HTR-8/SVneo (cell line): ENCODE measurements at regions not wholly inside any gene's neighbourhood (a gene's known extent, or its start where the extent isn't known, plus 50 kb on each side); places are given as distances from the start of the nearest gene placed in this dataset.

Experiments
- DNase-seq: peaks from one replicate; pipeline ENCODE4 v3.0.0; 2011; ENCODE audit warnings: low spot score, mixed read lengths; ENCODE audit not compliant: insufficient read length
- FAIRE-seq: peaks from 2 replicates; lab custom pipeline; 2011; peaks lifted over from hg19 to GRCh38; lab: Jason Lieb, UNC

GRCh38 chr10:4549139-4549653 lies 276.8 kb upstream of the AKR1E2 start:
- DNase-seq (no peak), FAIRE-seq (no peak)

GRCh38 chr10:4546931-4547330 lies 279.1 kb upstream of the AKR1E2 start:
- DNase-seq, result no peak
- FAIRE-seq, result no peak

DNA sequence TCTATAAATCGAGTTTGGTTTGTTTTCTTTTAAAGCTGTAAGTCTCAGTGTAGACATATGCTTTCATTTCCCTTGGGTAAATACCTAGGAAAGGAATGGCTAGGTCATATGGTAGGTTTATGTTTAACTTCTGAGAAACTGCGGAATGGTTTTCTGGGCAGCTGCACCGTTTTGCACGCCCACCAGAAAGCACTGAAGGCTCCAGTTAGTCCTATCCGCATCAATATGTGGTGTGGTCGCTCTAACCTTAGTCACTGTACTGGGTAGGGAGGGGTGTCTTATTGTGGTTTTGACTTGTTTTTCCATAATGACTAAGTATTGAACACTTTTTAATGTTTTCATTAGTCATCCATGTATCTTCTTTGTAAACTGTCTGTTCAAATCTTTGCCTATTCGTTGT lies 279.5 kb upstream of the AKR1E2 start:
- FAIRE-seq, result no peak

GRCh38 chr10:4545062-4545461 lies 280.9 kb upstream of the AKR1E2 start:
- DNase-seq, result no peak
- no peak for FAIRE-seq

More for the DNA sequence above, 279.5 kb upstream of the AKR1E2 start:
- no peak for DNase-seq

DNA sequence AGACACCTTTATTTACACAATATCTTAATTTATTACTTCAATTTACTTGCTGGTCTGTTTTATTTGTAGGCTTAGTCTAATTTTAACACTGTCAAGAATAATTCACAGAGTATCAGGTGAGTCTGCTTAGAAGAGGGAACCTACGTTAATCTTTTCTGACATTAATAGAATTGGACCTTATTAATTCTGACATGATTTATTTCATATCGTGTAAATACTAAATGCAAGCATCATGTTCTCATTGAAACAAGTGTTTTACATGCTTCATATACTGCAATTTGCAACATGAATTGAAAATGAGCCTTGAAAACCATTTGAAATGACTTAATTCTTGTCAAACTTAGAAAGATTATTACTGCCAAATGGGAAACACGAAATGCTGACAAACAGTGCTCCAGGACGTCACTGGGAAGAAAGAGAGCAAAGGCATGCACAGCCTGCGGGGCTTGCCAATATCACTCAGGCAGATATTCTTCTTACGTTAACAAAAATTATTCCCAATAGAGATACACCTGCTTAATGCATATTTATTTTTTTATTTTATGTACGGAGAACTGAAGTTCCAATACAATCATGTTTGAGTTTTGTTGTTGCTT lies 282.0 kb upstream of the AKR1E2 start:
- FAIRE-seq (no peak), DNase-seq (no peak)

GRCh38 chr10:4541292-4541691 lies 284.7 kb upstream of the AKR1E2 start:
- DNase-seq, result peak; percentile 31
- peak; percentile 36 for FAIRE-seq

DNA sequence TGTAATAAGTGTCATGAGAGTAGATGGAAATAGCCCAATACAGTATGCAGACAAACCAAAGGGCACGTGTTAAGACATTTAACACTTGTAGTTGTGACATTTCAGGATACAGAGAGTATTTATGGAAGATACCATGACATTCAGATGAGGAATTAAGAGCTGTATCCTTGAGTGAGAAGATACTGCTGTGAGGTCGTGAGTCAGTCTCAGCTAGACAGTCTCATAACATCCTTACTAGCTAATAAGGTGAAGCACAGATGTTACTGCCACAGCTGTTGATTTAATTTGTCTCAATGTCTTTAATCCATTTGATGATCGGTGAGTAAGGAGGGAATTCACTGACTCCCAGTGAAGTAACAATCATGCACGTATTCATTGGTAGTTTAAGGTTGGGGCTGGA lies 288.0 kb upstream of the AKR1E2 start:
- DNase-seq, result no peak
- no peak for FAIRE-seq

DNA sequence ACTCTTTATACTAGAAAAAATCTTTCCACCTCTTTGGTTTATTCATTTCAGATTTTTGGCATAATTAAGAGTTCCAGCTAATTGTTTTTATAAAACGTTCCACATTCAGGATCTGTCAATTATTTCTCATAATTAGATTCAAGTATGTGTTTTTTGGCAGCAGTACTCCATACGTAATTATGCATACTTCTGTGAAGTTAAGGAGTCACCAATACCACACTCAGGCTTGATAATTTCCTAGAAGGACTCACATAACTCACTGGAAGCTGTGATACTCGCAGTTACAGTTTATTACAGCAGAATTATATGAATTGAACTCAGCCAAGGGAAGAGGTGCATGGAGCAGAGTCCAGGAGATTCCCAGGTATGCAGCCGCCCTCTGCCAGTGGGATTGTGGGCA lies 290.5 kb upstream of the AKR1E2 start:
- no peak for FAIRE-seq

GRCh38 chr10:4533621-4534020 lies 292.4 kb upstream of the AKR1E2 start:
- no peak for FAIRE-seq
- no peak for DNase-seq

More for the DNA sequence above, 290.5 kb upstream of the AKR1E2 start:
- no peak for DNase-seq

DNA sequence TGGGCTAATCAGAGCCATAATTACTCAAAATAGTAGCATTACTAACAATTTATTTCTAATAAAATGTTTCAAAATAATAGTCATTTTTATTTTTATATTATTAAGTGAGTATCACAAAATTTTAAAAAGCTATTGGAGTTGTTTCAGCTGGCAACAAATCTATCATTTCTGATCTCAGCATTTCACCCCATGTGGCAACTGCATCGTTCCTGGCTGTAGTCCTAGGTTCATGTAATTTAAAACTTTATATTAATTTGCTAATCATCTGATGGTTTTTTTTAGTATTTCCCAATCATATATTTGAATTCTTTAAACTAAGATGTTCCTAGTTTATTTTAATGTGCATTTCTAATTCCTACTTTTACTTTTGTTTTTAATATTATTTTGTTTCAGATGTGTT lies 293.0 kb upstream of the AKR1E2 start:
- DNase-seq (no peak), FAIRE-seq (no peak)

DNA sequence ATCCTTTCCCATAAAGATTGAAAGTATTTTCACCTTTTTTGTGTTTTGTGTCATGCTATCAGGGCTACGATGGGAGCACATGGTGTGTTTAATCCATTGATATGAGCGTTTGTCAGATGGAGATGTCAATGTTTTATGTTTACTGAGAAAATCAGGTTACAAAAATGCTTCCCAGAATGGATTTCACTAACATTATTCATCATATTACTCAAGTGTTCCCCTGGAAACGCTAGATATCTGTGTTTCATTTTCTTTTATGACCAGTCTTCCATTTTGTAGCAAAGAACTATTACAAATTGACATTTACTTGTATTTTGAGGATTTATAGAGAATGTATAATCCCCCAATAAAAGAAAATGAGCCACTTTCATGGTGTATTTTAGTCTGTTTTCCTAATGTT lies 293.5 kb upstream of the AKR1E2 start:
- no peak for FAIRE-seq

GRCh38 chr10:4532011-4532410 lies 294.0 kb upstream of the AKR1E2 start:
- FAIRE-seq (no peak), DNase-seq (no peak)

More for the DNA sequence above, 293.5 kb upstream of the AKR1E2 start:
- DNase-seq, result no peak

- FAIRE-seq, result no peak
- no peak for DNase-seq
Observed at GRCh38 chr10:4529266-4529665, 296.7 kb upstream of the AKR1E2 start.

- FAIRE-seq (peak; percentile 13), DNase-seq (peak; percentile 19)
Observed at GRCh38 chr10:4527281-4527970, 298.6 kb upstream of the AKR1E2 start.

DNA sequence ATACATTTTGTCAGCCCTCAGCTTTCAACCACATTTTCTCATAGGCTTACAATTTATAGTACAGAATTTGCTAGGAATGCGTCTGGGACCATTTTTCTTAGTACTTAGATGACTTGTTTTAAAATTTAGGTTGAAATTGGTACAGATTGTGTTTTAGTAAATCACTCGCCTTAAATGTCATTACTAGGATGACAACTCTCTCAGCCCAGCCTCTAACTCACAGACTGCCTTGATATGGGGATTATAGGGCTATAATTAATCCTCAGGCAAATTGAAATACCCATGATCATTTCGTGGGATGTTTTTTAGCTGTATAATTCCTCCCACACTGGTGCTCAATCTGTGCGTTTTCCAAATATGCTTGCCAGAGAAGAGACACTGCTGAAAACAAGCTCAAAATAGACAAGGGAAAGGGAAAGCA lies 299.7 kb upstream of the AKR1E2 start:
- DNase-seq (no peak), FAIRE-seq (no peak)

DNA sequence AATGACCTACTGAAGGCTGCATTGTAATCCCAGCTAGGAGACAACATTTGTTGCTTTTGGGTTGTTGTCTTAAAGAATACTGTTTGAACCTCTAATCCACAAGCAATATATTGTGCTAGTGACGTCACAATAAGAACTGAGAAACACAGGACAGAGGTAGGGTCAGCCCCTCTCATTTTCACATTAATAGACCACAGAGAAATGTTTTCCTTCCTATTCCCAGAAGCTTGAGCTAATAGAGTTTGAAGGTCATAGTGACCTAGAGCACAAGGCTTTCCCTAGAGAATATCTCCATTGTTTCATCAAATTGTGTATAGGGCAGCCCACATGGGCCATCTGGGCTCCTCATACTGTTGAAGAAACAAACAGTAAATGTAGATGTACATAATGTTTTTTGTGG lies 300.9 kb upstream of the AKR1E2 start:
- FAIRE-seq (no peak), DNase-seq (no peak)

- FAIRE-seq (no peak), DNase-seq (no peak)
Observed at GRCh38 chr10:4522296-4523000, 303.6 kb upstream of the AKR1E2 start.

GRCh38 chr10:4519658-4520402 lies 306.2 kb upstream of the AKR1E2 start:
- FAIRE-seq (no peak), DNase-seq (no peak)

DNA sequence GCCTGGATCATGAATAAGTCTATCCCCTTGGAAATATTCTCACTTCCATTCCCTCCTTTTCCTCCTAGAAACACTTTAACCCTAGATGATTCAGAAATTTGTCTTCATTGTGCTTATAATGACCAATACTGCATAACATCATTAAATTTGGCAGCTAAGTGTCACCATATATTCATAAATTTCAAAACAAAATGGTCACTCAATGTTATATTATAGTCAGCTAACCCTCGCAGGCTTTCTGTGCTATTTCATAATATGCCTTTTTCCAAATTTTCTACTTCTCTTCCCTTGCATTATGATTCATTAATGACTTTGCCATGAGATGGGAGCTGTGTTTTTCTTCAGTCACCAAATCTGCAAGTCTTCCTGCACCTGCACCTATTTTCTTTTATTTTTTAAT lies 308.3 kb upstream of the AKR1E2 start:
- DNase-seq (no peak), FAIRE-seq (no peak)

GRCh38 chr10:4515721-4516120 lies 310.3 kb upstream of the AKR1E2 start:
- no peak for DNase-seq

More at GRCh38 chr10:4515721-4516120, 310.3 kb upstream of the AKR1E2 start:
- FAIRE-seq, result no peak
